ENCODE measurements at regions not wholly inside any gene's neighbourhood (a gene's known extent, or its start where the extent isn't known, plus 50 kb on each side); places are given as distances from the start of the nearest gene placed in this dataset.
"Not testable (repeated sequence)": the region's sequence is repeated elsewhere in the genome, so short reads cannot be mapped to it uniquely, and the experiment has no call there.

DNA sequence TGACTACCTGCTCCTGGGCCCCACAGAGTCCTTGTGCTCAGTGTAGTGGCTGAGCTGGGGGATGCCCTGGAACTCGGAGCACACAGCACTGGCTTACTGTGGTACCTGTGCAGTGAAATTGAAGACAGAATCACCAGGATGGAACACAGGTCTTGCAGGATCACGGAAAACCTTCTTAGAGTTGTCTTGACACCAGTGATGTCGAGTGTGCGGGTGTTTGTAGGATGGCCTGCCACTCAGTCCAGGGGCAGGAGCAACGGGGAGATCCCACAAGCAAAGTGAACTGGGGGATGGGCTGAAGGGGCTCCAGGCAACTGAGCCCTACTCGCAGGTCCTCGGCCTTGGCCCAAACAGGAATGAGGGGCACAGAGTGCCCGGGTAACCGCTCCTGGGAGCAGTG is 122.2 kb upstream of the SERF1A start:
- H3K4me1 ChIP-seq (ENCODE audit: insufficient read depth, poor library complexity, severe bottlenecking); ATAC-seq (ENCODE audit: low read depth); H3K4me3 ChIP-seq (ENCODE audit: severe bottlenecking); H3K27ac ChIP-seq (ENCODE audit: poor library complexity, severe bottlenecking); H3K9me3 ChIP-seq (ENCODE audit: severe bottlenecking); H3K27me3 ChIP-seq (ENCODE audit: insufficient read depth, poor library complexity, severe bottlenecking); H3K36me3 ChIP-seq (ENCODE audit: low read depth): not testable (repeated sequence)
- DNase-seq (ENCODE audit: low spot score): peak; percentile 31

Data from RWPE2 (cell line).